LoVo (cell line): ENCODE measurements at regions not wholly inside any gene's neighbourhood (a gene's known extent, or its start where the extent isn't known, plus 50 kb on each side); places are given as distances from the start of the nearest gene placed in this dataset.

ENCODE experiments used
- DNase-seq: peaks from one replicate; pipeline ENCODE4 v3.0.0-alpha.2; 2016; ENCODE audit warnings: low spot score

- DNase-seq = no peak
Measured at GRCh38 chr17:79244665-79245064, 170.0 kb downstream of the ENGASE start.

- no peak for DNase-seq
Measured at GRCh38 chr17:79243996-79244395, 169.4 kb downstream of the ENGASE start.

- no peak for DNase-seq
Measured at GRCh38 chr17:79243603-79243990, 169.0 kb downstream of the ENGASE start.

- no peak for DNase-seq
Measured at GRCh38 chr17:79242873-79243602, 168.4 kb downstream of the ENGASE start.

GRCh38 chr17:79242393-79242792 is 167.8 kb downstream of the ENGASE start:
- DNase-seq = no peak

GRCh38 chr17:79241616-79242015 is 167.0 kb downstream of the ENGASE start:
- DNase-seq = no peak

- no peak for DNase-seq
Measured at GRCh38 chr17:79239205-79239604, 164.6 kb downstream of the ENGASE start.

GRCh38 chr17:79237448-79238053 is 162.9 kb downstream of the ENGASE start:
- no peak for DNase-seq

GRCh38 chr17:79235808-79236207 is 161.2 kb downstream of the ENGASE start:
- no peak for DNase-seq

- DNase-seq = no peak
Measured at GRCh38 chr17:79233916-79234551, 159.4 kb downstream of the ENGASE start.

- DNase-seq = no peak
Measured at GRCh38 chr17:79232957-79233356, 158.3 kb downstream of the ENGASE start.

GRCh38 chr17:79231766-79232287 is 157.2 kb downstream of the ENGASE start:
- no peak for DNase-seq

GRCh38 chr17:79230576-79230975 is 156.0 kb downstream of the ENGASE start:
- DNase-seq = no peak

GRCh38 chr17:79226037-79226436 is 151.4 kb downstream of the ENGASE start:
- no peak for DNase-seq

- DNase-seq = no peak
Measured at GRCh38 chr17:79224903-79225302, 150.3 kb downstream of the ENGASE start.

GRCh38 chr17:79224476-79224875 is 149.9 kb downstream of the ENGASE start:
- no peak for DNase-seq

- no peak for DNase-seq
Measured at GRCh38 chr17:79223953-79224352, 149.3 kb downstream of the ENGASE start.

- DNase-seq = no peak
Measured at GRCh38 chr17:79223471-79223870, 148.8 kb downstream of the ENGASE start.

GRCh38 chr17:79221597-79221996 is 147.0 kb downstream of the ENGASE start:
- DNase-seq = no peak

GRCh38 chr17:79220713-79221291 is 146.2 kb downstream of the ENGASE start:
- DNase-seq = no peak

GRCh38 chr17:79220201-79220712 is 145.6 kb downstream of the ENGASE start:
- no peak for DNase-seq

- no peak for DNase-seq
Measured at GRCh38 chr17:79219208-79219935, 144.7 kb downstream of the ENGASE start.
